WTC11 (cell line): ENCODE measurements at regions not wholly inside any gene's neighbourhood (a gene's known extent, or its start where the extent isn't known, plus 50 kb on each side); places are given as distances from the start of the nearest gene placed in this dataset.
A peak's percentile ranks its signal among the peaks of the same experiment; 100 is the strongest.

ENCODE experiments used
- ATAC-seq: fragments of 200-7000 bp; cut with Tn5 transposase; 2 replicates; pipeline ENCODE4 v1.10.0; 2021; ENCODE audit warnings: mild to moderate bottlenecking, moderate library complexity
- CTCF ChIA-PET: fragments of 300-600 bp; sonication (Branson Sonifier 250); formaldehyde crosslinking; loops from one replicate; lab custom pipeline; 2021; ENCODE audit warnings: antibody characterized with exemption; lab: Charles Lee
- POLR2A ChIA-PET: fragments of 350-600 bp; sonication (Branson Sonifier 250); formaldehyde crosslinking; loops from one replicate; lab custom pipeline; 2021; ENCODE audit warnings: antibody characterized with exemption; lab: Charles Lee
- DNase-seq: peaks from one replicate; pipeline ENCODE4 v3.0.0; 2021; ENCODE audit warnings: low spot score
- H3K27ac Mint-ChIP-seq: 2 replicates; pipeline ENCODE4 v1.8.0; 2021; ENCODE audit warnings: mixed read lengths
- H3K27me3 Mint-ChIP-seq: 2 replicates; pipeline ENCODE4 v1.8.0; 2021; ENCODE audit warnings: low read depth, mild to moderate bottlenecking, moderate library complexity, mixed read lengths
- H3K36me3 Mint-ChIP-seq: 2 replicates; pipeline ENCODE4 v1.8.0; 2021; ENCODE audit warnings: mixed read lengths
- H3K4me1 Mint-ChIP-seq: 2 replicates; pipeline ENCODE4 v1.8.0; 2022; ENCODE audit warnings: mixed read lengths
- H3K4me3 Mint-ChIP-seq: 2 replicates; pipeline ENCODE4 v1.8.0; 2021; ENCODE audit warnings: mild to moderate bottlenecking, moderate library complexity, mixed read lengths
- H3K9me3 Mint-ChIP-seq: 2 replicates; pipeline ENCODE4 v1.8.0; 2021; ENCODE audit warnings: mixed read lengths
- E2F5 ChIP-seq: sonication (generic); formaldehyde crosslinking; IDR thresholded peaks from 2 replicates; pipeline ENCODE4 v1.8.1; 2022; ENCODE audit warnings: mild to moderate bottlenecking, moderate library complexity, missing genetic modification reagents
- ELF4 ChIP-seq: sonication (generic); formaldehyde crosslinking; IDR thresholded peaks from 2 replicates; pipeline ENCODE4 v1.8.1; 2022; ENCODE audit warnings: low read depth, mild to moderate bottlenecking, moderate library complexity, missing genetic modification reagents
- ERG ChIP-seq: fragments of 250-450 bp; sonication (Bioruptor Pico); IDR thresholded peaks from 2 replicates; pipeline ENCODE4 v1.8.0; 2021; ENCODE audit warnings: mild to moderate bottlenecking
- ETV6 ChIP-seq: sonication (generic); formaldehyde crosslinking; IDR thresholded peaks from 2 replicates; pipeline ENCODE4 v1.8.1; 2022; ENCODE audit warnings: mild to moderate bottlenecking, missing genetic modification reagents
- MAX ChIP-seq: sonication (generic); formaldehyde crosslinking; IDR thresholded peaks from 2 replicates; pipeline ENCODE4 v1.8.0; 2022; ENCODE audit warnings: mild to moderate bottlenecking, missing genetic modification reagents
- NFE2L1 ChIP-seq: sonication (generic); formaldehyde crosslinking; IDR thresholded peaks from 2 replicates; pipeline ENCODE4 v1.8.1; 2023; ENCODE audit warnings: missing genetic modification reagents
- NR3C1 ChIP-seq: sonication (generic); formaldehyde crosslinking; conservative IDR thresholded peaks from 2 replicates; pipeline ENCODE4 v1.8.1; 2023; ENCODE audit warnings: low read depth, mild to moderate bottlenecking, missing genetic modification reagents
- PRRX2 ChIP-seq: fragments of 250-450 bp; sonication (Bioruptor Pico); IDR thresholded peaks from 2 replicates; pipeline ENCODE4 v1.8.0; 2021; ENCODE audit warnings: mild to moderate bottlenecking
- SMAD3 ChIP-seq: sonication (generic); formaldehyde crosslinking; IDR thresholded peaks from 2 replicates; pipeline ENCODE4 v1.8.0; 2022; ENCODE audit warnings: missing genetic modification reagents, mild to moderate bottlenecking, borderline replicate concordance
- STAT6 ChIP-seq: sonication (generic); formaldehyde crosslinking; conservative IDR thresholded peaks from 2 replicates; pipeline ENCODE4 v1.8.1; 2023; ENCODE audit warnings: mild to moderate bottlenecking, low read depth, missing genetic modification reagents, moderate library complexity
- TCF7 ChIP-seq: sonication (generic); formaldehyde crosslinking; IDR thresholded peaks from 2 replicates; pipeline ENCODE4 v1.8.0; 2022; ENCODE audit warnings: mild to moderate bottlenecking, low read depth, missing genetic modification reagents, moderate library complexity
- TEAD4 ChIP-seq: sonication (generic); formaldehyde crosslinking; IDR thresholded peaks from 2 replicates; pipeline ENCODE4 v1.8.0; 2022; ENCODE audit warnings: mild to moderate bottlenecking, missing genetic modification reagents
- ZBTB21 ChIP-seq: sonication (generic); formaldehyde crosslinking; IDR thresholded peaks from 2 replicates; pipeline ENCODE4 v1.8.1; 2023; ENCODE audit warnings: mild to moderate bottlenecking, missing genetic modification reagents, borderline replicate concordance
- ZNF121 ChIP-seq: sonication (generic); formaldehyde crosslinking; IDR thresholded peaks from 2 replicates; pipeline ENCODE4 v1.8.0; 2023; ENCODE audit warnings: missing genetic modification reagents
- ZNF281 ChIP-seq: sonication (generic); formaldehyde crosslinking; IDR thresholded peaks from 2 replicates; pipeline ENCODE4 v1.8.0; 2023; ENCODE audit warnings: mild to moderate bottlenecking, missing genetic modification reagents
- ZNF425 ChIP-seq: fragments of 250-450 bp; sonication (Bioruptor Pico); conservative IDR thresholded peaks from 2 replicates; pipeline ENCODE4 v1.9.0; 2021; ENCODE audit warnings: mild to moderate bottlenecking
- ZNF532 ChIP-seq: fragments of 250-450 bp; sonication (Bioruptor Pico); IDR thresholded peaks from 2 replicates; pipeline ENCODE4 v1.9.0; 2021; ENCODE audit warnings: mild to moderate bottlenecking, borderline replicate concordance

GRCh38 chr2:9055471-9055870 lies 52.0 kb upstream of the MBOAT2 start:
- ChIA-PET CTCF (no interaction called here), POLR2A (no interaction called here)
- H3K9me3 Mint-ChIP-seq: peaks cover 13% of the 10 kb centered on the region
- H3K4me1 Mint-ChIP-seq: no peaks in the 10 kb centered on the region
- DNase-seq: no peak
- TF ChIP-seq PRRX2 (no peak), ELF4 (CRISPR knock-in tag) (no peak), ETV6 (CRISPR knock-in tag) (peak; percentile 65; the same call in 1 of the 2 replicates), TCF7 (CRISPR knock-in tag) (no peak)
- no peaks in the 10 kb centered on the region for H3K36me3 Mint-ChIP-seq
- no peak overlapping the region for H3K27ac Mint-ChIP-seq
- no peak overlapping the region for H3K4me3 Mint-ChIP-seq
- no peak for ATAC-seq
- H3K27me3 Mint-ChIP-seq: no peaks in the 10 kb centered on the region

- peaks cover 12% of the 10 kb centered on the region for H3K9me3 Mint-ChIP-seq
- H3K27me3 Mint-ChIP-seq: no peaks in the 10 kb centered on the region
- ATAC-seq (no peak), DNase-seq (no peak)
- no peak overlapping the region for H3K27ac Mint-ChIP-seq
- no peak overlapping the region for H3K4me3 Mint-ChIP-seq
- ChIA-PET CTCF (interaction anchor here (1.3 to 1.4 kb wide), 2 partner anchors 85 to 86 kb away, joined by 3 read pairs; no protein-coding TSS in a partner anchor), POLR2A (no interaction called here)
- H3K4me1 Mint-ChIP-seq: no peaks in the 10 kb centered on the region
- H3K36me3 Mint-ChIP-seq: no peaks in the 10 kb centered on the region
- TF ChIP-seq NR3C1 (CRISPR knock-in tag) (no peak), ZNF425 (CRISPR knock-in tag) (no peak), ZNF121 (no peak), ZNF532 (no peak), ZBTB21 (CRISPR knock-in tag) (no peak), E2F5 (CRISPR knock-in tag) (no peak), STAT6 (CRISPR knock-in tag) (no peak), NFE2L1 (CRISPR knock-in tag) (no peak), ZNF281 (CRISPR knock-in tag) (no peak), ERG (CRISPR knock-in tag) (no peak), SMAD3 (CRISPR knock-in tag) (no peak), TEAD4 (CRISPR knock-in tag) (no peak), ELF4 (CRISPR knock-in tag) (no peak), MAX (CRISPR knock-in tag) (no peak)
Measured at GRCh38 chr2:9053534-9053931, 50.0 kb upstream of the MBOAT2 start.
